ENCODE measurements at regions not wholly inside any gene's neighbourhood (a gene's known extent, or its start where the extent isn't known, plus 50 kb on each side); places are given as distances from the start of the nearest gene placed in this dataset.

GRCh38 chr10:29924436-29924835, 134.9 kb downstream of the JCAD start (continued):
- TF ChIP-seq MXI1 (IDR thresholded peaks at IDR 0.05; ENCODE audit: low read depth, low read length) (no peak), ETV6 (conservative IDR thresholded peaks at IDR 0.05 in 1 of 2, IDR thresholded peaks at IDR 0.05 in 1 of 2; ENCODE audit: borderline replicate concordance in 1 of 2, low read depth in 1 of 2) (no peak), MYC (IDR thresholded peaks at IDR 0.05; ENCODE audit: insufficient read depth, insufficient read length, insufficient replicate concordance, low read length, severe bottlenecking) (no peak)

- Histone ChIP-seq H2AFZ (ENCODE audit: control insufficient read depth, low read depth, low read length) (no peak overlapping the region), H3K79me2 (ENCODE audit: control insufficient read depth, insufficient read depth, low read length) (no peaks in the 10 kb centered on the region), H4K20me1 (ENCODE audit: control insufficient read depth, insufficient read depth) (no peaks in the 10 kb centered on the region), H3K4me2 (ENCODE audit: control insufficient read depth, insufficient read depth) (no peak overlapping the region), H3K36me3 (ENCODE audit: control insufficient read depth in 2 of 2, insufficient read depth in 2 of 2, low read length in 1 of 2) (no peaks in the 10 kb centered on the region), H3K9me3 (replicated peaks; ENCODE audit: control insufficient read depth, insufficient read depth, low read length) (no peaks in the 10 kb centered on the region; the same call in 2 of the 3 replicates), H3K27ac (ENCODE audit: control insufficient read depth, insufficient read depth) (no peak overlapping the region), H3K9ac (ENCODE audit: control insufficient read depth, insufficient read depth, low read length) (no peak overlapping the region), H3K4me1 (ENCODE audit: control insufficient read depth, insufficient read depth, low read length) (no peaks in the 10 kb centered on the region), H3K4me3 (no peak overlapping the region), H3K27me3 (replicated peaks in 1 of 2; ENCODE audit: control insufficient read depth in 2 of 2, insufficient read depth in 2 of 2, low read length in 1 of 2) (no peaks in the 10 kb centered on the region; a peak in 2 of 4 replicates)
- ChIA-PET CTCF (no interaction called here), RAD21 (ENCODE audit: unreplicated experiment) (no interaction called here), SMC1A (ENCODE audit: uncharacterized antibody, unreplicated experiment) (no interaction called here), POLR2A (no interaction called here)
- WGBS (ENCODE audit: insufficient coverage, insufficient replicate concordance, low lambda C conversion rate, missing lambda C conversion rate) = 34% methylated on average over 7 of the region's 7 CpGs
- intact Hi-C loops (cut with micrococcal nuclease; ENCODE audit: unreplicated experiment) = no loop called here
- FAIRE-seq (no peak), DNase-seq (ENCODE audit: low read depth, low spot score) (no peak), ATAC-seq (no peak)
- no TSS peak for BruUV-seq (replicated peaks)
- in situ Hi-C loops (cut with MboI) = no loop called here
- TF ChIP-seq POLR2A (IDR thresholded peaks at IDR 0.05; ENCODE audit: low read depth, low read length) (no peak), SPI1 (IDR thresholded peaks at IDR 0.05; ENCODE audit: borderline replicate concordance, insufficient read depth, low read depth, low read length) (no peak), E2F4 (IDR thresholded peaks at IDR 0.05; ENCODE audit: low read depth, low read length) (no peak), FOXM1 (IDR thresholded peaks at IDR 0.05; ENCODE audit: low read depth, low read length) (no peak), USF1 (IDR thresholded peaks at IDR 0.05; ENCODE audit: borderline replicate concordance, extremely low read length, insufficient read depth, low read depth, low read length) (no peak), ELK1 (IDR thresholded peaks at IDR 0.05; ENCODE audit: low read depth, low read length) (no peak), E4F1 (IDR thresholded peaks at IDR 0.05; ENCODE audit: borderline replicate concordance, partially characterized antibody) (no peak), GABPA (IDR thresholded peaks at IDR 0.05; ENCODE audit: low read depth) (no peak), DPF2 (IDR thresholded peaks at IDR 0.05) (no peak), TCF7 (IDR thresholded peaks at IDR 0.05; ENCODE audit: borderline replicate concordance) (no peak), NFXL1 (IDR thresholded peaks at IDR 0.05; ENCODE audit: borderline replicate concordance) (no peak), ZNF24 (IDR thresholded peaks at IDR 0.05) (no peak), EZH2 (IDR thresholded peaks at IDR 0.05; ENCODE audit: borderline replicate concordance, control insufficient read depth, low read depth, low read length) (no peak), MYC (IDR thresholded peaks at IDR 0.05; ENCODE audit: insufficient read depth, insufficient read length, insufficient replicate concordance, low read length, severe bottlenecking) (no peak), RELA (IDR thresholded peaks at IDR 0.05; ENCODE audit: borderline replicate concordance, partially characterized antibody) (no peak)
Measured at GRCh38 chr10:29923416-29923965, 135.9 kb downstream of the JCAD start.
